ENCODE measurements at regions not wholly inside any gene's neighbourhood (a gene's known extent, or its start where the extent isn't known, plus 50 kb on each side); places are given as distances from the start of the nearest gene placed in this dataset.
"Not testable (repeated sequence)": the region's sequence is repeated elsewhere in the genome, so short reads cannot be mapped to it uniquely, and the experiment has no call there.

DNA sequence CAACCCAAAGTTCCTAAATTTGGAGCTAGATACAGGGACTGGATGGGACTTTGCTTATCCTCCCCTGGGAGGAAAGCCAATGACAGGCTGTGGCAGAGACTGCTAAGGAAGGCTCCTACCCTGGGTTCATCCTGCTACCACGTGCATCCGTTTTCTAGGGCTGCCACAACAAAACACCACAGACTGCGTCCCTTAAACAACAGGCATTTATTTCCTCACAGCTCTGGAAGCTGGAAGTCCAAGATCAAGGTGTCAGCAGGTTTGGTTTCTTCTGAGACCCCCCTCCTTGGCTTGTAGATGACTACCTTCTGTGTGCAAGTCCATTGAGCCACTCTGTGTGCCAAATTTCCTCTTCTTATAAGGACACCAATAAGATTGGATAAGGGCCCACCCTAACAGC lies 263.9 kb downstream of the FAM43A start:
- H3K4me1 ChIP-seq (ENCODE audit: insufficient read depth, low read length), result peaks cover 17% of the 10 kb centered on the region
- H3K9me3 ChIP-seq (ENCODE audit: low read depth, low read length), result no peaks in the 10 kb centered on the region
- H3K4me3 ChIP-seq (ENCODE audit: low read length), result no peak overlapping the region
- no peaks in the 10 kb centered on the region for H3K27me3 ChIP-seq (ENCODE audit: insufficient read depth, low read length)

DNA sequence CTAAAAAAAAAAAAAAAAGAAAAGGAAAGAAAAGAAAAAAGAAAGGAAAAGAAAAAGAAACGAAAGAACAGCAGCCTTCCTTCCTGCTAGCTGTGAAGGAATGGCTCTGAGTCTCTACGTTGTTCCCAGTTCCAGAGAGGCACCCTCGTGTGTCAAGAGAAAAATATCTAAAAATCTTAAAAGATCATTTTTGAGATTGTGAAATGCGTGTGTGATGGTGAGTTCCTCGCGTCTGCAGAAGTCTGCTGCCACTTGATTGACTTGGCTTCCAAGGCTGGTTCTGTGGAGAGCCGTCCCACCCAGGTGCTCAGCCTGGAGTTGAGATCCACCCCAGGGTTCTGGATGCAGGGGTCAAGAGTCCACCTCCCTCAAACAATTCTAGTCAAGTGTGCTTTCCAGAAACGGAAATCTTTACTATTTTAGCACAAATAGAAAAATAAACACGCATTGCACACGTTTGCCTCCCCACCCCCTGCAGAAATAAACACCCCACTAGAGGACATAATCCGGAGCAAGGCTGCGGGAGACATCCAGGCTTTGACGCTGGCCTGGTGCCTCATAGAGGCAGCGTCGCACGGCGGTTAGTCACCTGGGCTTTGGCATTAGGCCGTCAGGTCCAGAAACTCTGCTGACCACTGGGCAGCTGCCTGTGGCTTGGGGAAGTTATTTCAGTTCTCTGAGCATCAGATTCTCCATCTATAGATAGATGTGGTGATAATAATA lies 265.4 kb downstream of the FAM43A start:
- H3K27me3 ChIP-seq (ENCODE audit: insufficient read depth, low read length), result no peaks in the 10 kb centered on the region
- peaks cover 9% of the 10 kb centered on the region for H3K4me1 ChIP-seq (ENCODE audit: insufficient read depth, low read length)
- H3K9me3 ChIP-seq (ENCODE audit: low read depth, low read length), result no peaks in the 10 kb centered on the region
- no peak overlapping the region for H3K4me3 ChIP-seq (ENCODE audit: low read length)

DNA sequence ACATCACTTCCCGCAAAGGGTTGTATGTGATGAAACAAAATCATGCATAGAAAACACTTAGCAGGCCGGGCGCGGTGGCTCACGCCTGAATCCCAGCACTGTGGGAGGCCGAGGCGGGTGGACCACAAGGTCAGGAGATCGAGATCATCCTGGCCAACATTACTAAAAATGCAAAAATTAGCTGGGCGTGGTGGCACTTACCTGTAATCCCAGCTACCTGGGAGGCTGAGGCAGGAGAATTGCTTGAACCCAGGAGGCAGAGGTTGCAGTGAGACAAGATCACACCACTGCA lies 265.9 kb downstream of the FAM43A start:
- not testable (repeated sequence) for H3K4me1 ChIP-seq (ENCODE audit: insufficient read depth, low read length); H3K4me3 ChIP-seq (ENCODE audit: low read length); H3K9me3 ChIP-seq (ENCODE audit: low read depth, low read length); H3K27me3 ChIP-seq (ENCODE audit: insufficient read depth, low read length)

DNA sequence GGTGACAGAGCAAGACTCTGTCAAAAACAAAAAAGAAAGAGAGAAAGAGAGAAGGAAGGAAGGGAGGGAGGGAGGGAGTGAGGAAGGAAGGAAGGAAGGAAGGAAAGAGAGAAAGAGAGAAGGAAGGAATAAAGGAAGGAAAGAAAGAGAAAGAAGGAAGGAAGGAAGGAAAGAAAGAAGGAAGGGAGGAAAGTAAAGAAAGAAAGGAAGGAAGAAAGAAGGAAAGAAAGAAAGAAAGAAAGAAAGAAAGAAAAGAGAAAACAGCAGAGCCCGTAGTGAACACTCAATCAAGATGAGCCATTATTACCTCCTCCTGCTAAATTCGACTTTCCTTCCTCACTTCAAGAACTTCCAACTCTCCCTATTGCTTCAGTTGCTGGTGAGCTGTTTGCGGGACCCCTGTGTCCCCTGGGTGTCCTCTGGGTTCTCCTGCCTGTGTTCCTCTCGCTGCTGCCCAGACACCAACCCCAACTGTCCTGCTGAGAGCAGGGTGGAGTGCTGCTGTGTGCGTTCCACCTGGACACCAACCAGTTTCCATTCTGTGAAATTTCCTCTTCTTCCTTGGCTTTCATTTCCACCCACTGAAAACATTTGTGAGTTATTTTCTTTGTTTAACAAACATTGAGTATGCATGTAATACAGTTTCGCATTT lies 266.4 kb downstream of the FAM43A start:
- Histone ChIP-seq H3K9me3 (ENCODE audit: low read depth, low read length) (no peaks in the 10 kb centered on the region), H3K4me1 (ENCODE audit: insufficient read depth, low read length) (peaks cover 9% of the 10 kb centered on the region), H3K27me3 (ENCODE audit: insufficient read depth, low read length) (no peaks in the 10 kb centered on the region), H3K4me3 (ENCODE audit: low read length) (no peak overlapping the region)

DNA sequence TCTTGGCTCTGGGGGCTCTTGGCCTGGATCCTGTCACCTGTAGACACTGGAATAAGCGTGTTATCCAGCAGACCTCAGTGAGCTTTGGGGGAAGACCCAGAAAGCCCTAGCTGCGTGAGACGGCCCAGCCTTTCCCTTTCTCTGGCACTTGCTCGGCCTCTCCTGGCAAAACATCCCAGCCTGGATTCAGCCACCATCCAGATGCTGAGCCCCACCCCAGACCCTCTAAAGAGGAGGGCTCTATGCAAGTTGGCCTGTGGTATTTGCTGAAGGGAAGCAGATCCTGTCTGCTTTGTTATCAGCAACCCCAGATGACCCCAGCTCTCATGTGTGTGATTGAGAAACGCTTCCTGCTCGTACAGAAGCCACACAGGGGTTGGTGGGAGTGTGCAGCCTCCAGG lies 267.2 kb downstream of the FAM43A start:
- no peaks in the 10 kb centered on the region for H3K27me3 ChIP-seq (ENCODE audit: insufficient read depth, low read length)
- no peak overlapping the region for H3K4me3 ChIP-seq (ENCODE audit: low read length)
- peaks cover 9% of the 10 kb centered on the region for H3K4me1 ChIP-seq (ENCODE audit: insufficient read depth, low read length)
- H3K9me3 ChIP-seq (ENCODE audit: low read depth, low read length), result no peaks in the 10 kb centered on the region

DNA sequence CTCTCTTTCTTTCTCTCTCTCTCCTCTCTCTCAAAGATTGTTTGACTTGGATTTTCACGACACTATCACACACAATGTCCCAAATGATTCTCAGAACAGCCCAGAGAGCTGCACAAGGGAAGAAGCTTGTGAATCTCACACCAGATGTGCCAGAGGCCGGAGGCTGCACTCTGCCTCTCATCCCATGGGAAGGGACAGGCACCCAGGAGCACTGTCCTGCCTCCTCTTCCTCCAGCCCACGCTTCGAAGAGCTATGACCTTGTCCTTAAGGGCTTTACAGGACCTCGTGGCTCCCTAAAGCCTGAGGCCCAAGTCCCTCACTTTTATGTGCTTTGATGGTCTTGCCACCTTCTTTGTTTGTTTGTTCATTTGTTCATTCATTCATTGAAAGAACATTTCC lies 267.6 kb downstream of the FAM43A start:
- Histone ChIP-seq H3K27me3 (ENCODE audit: insufficient read depth, low read length) (no peaks in the 10 kb centered on the region), H3K4me3 (ENCODE audit: low read length) (no peak overlapping the region), H3K4me1 (ENCODE audit: insufficient read depth, low read length) (peaks cover 9% of the 10 kb centered on the region), H3K9me3 (ENCODE audit: low read depth, low read length) (no peaks in the 10 kb centered on the region)

DNA sequence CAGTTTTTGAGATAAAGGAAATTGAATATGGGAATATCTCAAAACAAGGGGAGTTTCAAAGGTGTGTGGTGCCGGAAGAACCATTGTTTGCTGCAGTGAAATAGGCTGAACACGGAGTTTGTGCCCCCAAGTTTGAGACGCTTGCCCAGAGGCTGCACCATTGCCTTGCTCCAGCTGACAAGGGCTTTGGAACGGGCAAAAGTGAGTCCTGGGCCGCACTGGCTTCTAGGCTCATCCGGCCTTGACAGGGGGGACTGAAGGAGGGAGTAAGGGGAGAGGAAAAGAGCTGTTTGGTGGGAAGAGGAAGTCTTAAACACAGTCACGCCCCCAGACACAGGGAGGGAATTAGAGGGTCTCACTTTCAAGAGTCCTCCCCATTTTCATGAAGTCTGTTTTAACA lies 269.9 kb downstream of the FAM43A start:
- H3K9me3 ChIP-seq (ENCODE audit: low read depth, low read length), result no peaks in the 10 kb centered on the region
- no peak overlapping the region for H3K4me3 ChIP-seq (ENCODE audit: low read length)
- H3K27me3 ChIP-seq (ENCODE audit: insufficient read depth, low read length), result no peaks in the 10 kb centered on the region
- peaks cover 9% of the 10 kb centered on the region for H3K4me1 ChIP-seq (ENCODE audit: insufficient read depth, low read length)

DNA sequence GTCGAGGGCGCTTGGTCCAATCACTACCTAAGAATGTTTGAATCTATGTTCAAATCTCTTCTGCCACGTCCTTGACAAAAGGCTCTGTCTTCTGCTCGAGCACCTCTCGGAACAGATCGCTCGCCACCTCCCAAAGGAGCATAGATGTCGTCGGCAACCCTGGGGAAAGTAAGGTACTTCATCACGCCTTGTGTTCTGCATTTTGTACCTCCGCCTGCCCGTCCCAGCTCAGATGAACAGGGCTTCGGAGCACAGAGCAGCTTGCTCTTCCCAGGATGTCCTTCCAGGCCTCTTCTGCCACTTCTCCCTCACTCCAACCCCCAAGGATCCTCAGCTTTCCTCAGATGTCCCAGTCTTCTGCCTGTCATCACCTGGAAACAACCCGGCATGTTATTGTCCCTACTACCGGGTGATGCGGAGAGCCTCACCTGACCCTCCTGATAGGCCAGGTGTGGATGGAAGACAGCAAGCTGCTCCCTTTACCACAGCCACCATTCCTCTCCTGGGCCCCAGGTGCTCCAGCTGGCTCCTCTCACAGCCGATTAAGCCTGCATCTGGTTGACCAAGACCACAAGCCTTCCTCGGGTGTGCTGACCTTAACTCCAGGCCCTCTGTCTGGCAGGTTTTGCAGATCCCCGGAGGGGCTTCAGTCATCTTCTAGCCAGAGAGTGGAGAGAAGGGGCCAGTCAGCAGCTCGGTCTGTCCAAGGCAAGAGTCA lies 270.5 kb downstream of the FAM43A start:
- no peaks in the 10 kb centered on the region for H3K27me3 ChIP-seq (ENCODE audit: insufficient read depth, low read length)
- no peaks in the 10 kb centered on the region for H3K9me3 ChIP-seq (ENCODE audit: low read depth, low read length)
- H3K4me3 ChIP-seq (ENCODE audit: low read length), result no peak overlapping the region
- H3K4me1 ChIP-seq (ENCODE audit: insufficient read depth, low read length), result peaks cover 9% of the 10 kb centered on the region

DNA sequence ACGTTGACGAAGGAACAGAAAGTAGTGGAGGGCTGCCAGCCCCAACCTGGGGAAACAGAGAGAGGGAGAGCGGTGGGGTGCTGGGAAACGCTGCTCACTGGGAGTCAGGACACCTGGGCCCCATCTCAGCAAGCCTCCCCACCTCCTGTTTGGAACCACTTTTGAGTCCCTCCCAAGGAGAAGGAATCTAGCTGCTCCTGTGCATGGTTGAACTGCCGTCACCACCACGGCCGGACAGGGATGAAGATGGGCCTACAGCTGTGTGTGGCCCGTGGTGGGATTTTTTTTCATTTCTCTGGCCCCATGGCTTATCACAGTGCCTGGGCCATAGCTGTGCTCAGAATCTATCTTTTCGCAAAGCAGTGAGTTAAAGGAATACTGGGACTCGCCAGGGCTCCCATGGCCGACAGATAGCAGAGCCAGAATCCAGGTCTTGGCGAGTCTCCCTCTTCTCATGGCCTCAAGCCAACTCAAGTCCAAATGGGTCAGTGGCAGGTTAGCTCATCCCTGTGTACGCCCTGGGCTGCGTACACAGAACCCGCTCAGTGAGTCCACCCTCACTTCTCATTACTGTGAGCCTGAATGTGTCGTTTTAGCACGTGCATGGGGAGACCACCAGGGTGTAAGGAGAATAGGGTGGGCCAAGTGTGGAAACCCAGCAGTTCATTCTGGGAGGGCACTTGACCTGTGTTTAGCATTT lies 271.2 kb downstream of the FAM43A start:
- Histone ChIP-seq H3K27me3 (ENCODE audit: insufficient read depth, low read length) (no peaks in the 10 kb centered on the region), H3K4me1 (ENCODE audit: insufficient read depth, low read length) (peaks cover 9% of the 10 kb centered on the region), H3K4me3 (ENCODE audit: low read length) (no peak overlapping the region), H3K9me3 (ENCODE audit: low read depth, low read length) (no peaks in the 10 kb centered on the region)

DNA sequence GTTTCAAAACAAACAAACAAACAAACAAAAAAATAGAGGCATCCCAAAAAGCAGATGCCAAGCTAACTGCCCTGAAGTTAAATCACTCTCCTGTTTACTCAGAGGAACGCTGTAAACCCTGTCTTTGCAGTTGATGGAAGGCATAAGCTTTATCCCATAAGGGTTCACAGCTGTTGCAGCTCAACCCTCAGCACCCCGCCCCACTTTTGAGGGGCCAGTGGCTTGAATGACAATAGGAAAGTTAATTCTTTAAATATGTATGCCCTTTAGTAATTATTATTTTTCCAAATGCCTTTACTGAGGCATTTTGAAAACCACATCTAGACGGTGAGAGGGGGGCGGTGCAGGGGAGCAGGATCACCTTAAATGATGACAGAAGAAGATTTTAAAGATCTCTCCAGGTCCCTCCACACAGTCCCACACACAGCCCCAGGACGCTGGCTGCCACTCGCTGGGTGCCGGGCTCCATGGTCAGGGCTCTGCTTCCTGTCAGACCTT lies 272.1 kb downstream of the FAM43A start:
- H3K9me3 ChIP-seq (ENCODE audit: low read depth, low read length), result no peaks in the 10 kb centered on the region
- H3K4me3 ChIP-seq (ENCODE audit: low read length), result no peak overlapping the region
- peaks cover 6% of the 10 kb centered on the region for H3K4me1 ChIP-seq (ENCODE audit: insufficient read depth, low read length)
- H3K27me3 ChIP-seq (ENCODE audit: insufficient read depth, low read length), result no peaks in the 10 kb centered on the region

DNA sequence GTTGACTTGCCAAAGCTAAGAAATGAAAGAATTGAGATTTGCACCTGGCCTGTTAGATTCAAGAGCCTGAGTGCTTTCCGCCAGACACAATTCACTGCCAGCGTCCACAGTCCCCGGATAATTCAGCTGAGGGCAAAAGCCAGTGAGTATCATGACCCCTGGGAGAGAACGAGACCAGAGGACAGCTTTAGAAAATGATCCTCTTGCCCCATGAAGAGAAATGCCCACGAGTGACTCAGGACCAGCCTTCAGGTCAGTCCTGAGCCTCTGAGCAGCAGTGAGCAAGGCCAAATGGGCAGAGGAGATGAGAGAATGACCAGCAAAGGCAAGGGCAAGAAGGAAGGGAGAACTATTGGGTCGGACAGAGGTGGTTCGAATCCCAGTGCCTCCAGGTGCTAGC lies 273.5 kb downstream of the FAM43A start:
- H3K4me3 ChIP-seq (ENCODE audit: low read length), result no peak overlapping the region
- H3K27me3 ChIP-seq (ENCODE audit: insufficient read depth, low read length), result no peaks in the 10 kb centered on the region
- no peaks in the 10 kb centered on the region for H3K4me1 ChIP-seq (ENCODE audit: insufficient read depth, low read length)
- no peaks in the 10 kb centered on the region for H3K9me3 ChIP-seq (ENCODE audit: low read depth, low read length)

DNA sequence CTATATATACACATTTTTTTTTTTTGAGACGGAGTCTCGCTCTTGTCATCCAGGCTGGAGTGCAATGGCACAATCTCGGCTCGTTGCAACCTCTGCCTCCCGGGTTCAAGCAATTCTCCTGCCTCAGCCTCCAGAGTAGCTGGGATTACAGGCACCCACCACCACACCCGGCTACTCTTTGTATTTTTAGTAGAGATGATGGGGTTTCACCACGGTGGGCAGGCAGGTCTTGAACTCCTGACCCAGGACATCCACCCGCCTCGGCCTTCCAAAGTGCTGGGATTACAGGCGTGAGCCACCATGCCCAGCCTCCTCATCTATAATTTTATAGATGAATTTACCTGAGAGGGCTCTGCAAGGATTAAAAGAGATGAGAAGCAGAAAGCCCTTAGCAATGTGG lies 274.0 kb downstream of the FAM43A start:
- not testable (repeated sequence) for H3K27me3 ChIP-seq (ENCODE audit: insufficient read depth, low read length); H3K4me1 ChIP-seq (ENCODE audit: insufficient read depth, low read length); H3K4me3 ChIP-seq (ENCODE audit: low read length); H3K9me3 ChIP-seq (ENCODE audit: low read depth, low read length)

DNA sequence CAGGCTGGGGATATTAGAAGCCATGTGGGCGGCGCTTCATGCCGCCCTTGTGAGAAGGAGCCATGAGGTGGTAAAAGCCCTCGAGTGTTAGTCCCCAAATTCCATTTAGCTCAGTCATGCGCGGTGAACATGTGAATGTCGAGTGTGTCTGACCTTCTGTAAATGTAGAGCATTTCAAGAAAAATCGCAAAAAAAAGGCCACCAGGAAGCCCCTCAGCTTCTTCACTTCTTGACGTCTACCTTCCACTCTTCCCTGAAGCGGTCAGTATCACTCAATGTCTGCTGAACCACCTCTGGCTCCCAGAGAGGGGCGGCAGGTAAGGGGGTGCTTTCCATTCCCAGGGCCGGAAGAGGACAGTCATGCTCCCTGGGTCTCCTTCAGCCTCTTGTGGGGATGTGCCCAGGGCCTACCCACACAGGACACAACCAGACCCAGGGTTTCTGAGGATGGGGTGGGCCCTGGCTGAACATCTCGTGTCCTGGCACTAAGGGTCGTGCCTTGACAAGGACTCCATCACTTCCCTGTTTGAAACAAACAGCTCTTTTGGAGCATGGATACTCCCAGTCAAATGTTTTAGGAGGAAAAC lies 274.9 kb downstream of the FAM43A start:
- no peaks in the 10 kb centered on the region for H3K9me3 ChIP-seq (ENCODE audit: low read depth, low read length)
- no peaks in the 10 kb centered on the region for H3K4me1 ChIP-seq (ENCODE audit: insufficient read depth, low read length)
- no peaks in the 10 kb centered on the region for H3K27me3 ChIP-seq (ENCODE audit: insufficient read depth, low read length)
- no peak overlapping the region for H3K4me3 ChIP-seq (ENCODE audit: low read length)

DNA sequence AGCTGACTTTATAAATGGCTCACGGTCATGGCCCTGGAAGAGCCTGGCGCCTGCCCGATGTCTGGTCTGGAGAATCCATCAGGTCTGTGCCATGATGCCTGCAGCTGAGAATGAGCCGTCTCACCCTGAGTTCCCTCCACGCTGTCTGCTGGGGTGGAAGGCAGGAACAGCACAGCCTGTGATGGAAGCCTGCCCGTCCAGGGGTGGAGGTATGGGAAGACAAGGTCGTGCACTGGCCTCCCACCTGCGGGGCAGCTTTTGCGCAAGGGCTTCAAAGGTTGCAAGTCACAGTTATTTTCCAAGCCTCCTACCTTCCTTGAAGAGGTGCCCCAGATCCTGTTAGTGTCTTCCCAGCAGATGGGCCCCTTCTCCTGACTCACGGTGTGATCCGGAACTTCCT lies 275.5 kb downstream of the FAM43A start:
- no peaks in the 10 kb centered on the region for H3K27me3 ChIP-seq (ENCODE audit: insufficient read depth, low read length)
- H3K9me3 ChIP-seq (ENCODE audit: low read depth, low read length), result no peaks in the 10 kb centered on the region
- H3K4me3 ChIP-seq (ENCODE audit: low read length), result no peak overlapping the region
- H3K4me1 ChIP-seq (ENCODE audit: insufficient read depth, low read length), result no peaks in the 10 kb centered on the region

DNA sequence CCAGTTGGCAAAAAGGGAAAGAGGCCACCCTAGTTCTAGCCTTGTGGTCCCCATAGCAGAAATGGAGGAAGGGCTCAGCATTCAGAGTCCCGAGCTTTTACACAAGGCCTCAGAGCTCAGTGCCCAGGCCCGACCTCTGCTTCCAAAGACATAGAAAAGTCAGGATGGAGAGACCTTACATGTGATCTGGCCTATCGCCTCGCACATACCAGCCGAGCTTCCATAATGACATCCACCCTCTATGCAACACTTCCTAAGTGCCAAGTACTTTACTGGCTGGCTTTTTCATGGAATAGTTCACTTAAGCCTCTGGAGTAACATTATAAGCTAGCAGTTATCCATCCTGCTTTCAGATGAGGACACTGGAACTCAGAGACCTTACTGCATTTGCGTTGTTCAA lies 275.9 kb downstream of the FAM43A start:
- H3K27me3 ChIP-seq (ENCODE audit: insufficient read depth, low read length), result no peaks in the 10 kb centered on the region

More for the DNA sequence above, 275.9 kb downstream of the FAM43A start:
- Histone ChIP-seq H3K4me3 (ENCODE audit: low read length) (no peak overlapping the region), H3K9me3 (ENCODE audit: low read depth, low read length) (no peaks in the 10 kb centered on the region), H3K4me1 (ENCODE audit: insufficient read depth, low read length) (no peaks in the 10 kb centered on the region)
